ENCODE measurements at regions not wholly inside any gene's neighbourhood (a gene's known extent, or its start where the extent isn't known, plus 50 kb on each side); places are given as distances from the start of the nearest gene placed in this dataset.

DNA sequence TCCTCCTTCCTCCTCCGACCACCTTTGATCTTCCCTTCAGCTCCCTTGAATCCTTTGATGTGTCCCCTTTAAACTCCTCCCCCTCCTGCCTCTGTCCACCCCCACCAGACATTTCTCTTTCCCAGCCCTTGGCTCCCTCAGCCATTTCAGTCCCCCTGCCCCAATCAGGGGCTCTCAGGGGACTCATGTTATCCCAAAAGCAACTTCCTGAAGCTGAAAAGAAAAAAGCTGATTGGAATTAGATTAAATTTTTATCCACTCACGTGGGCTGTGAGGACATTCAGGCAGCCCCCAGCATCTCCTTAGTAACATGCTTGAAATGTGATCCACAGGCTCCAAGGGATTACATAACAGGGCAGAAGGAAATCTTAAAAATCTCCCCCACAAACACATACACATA is 81.3 kb downstream of the NEURL3 start:
- no peaks in the 10 kb centered on the region for H3K36me3 ChIP-seq (ENCODE audit: control insufficient read depth, insufficient read depth, low read length)
- no peak overlapping the region for H3K4me3 ChIP-seq (ENCODE audit: low read depth, low read length)
- Mint-ChIP-seq H3K27me3 (peaks cover 50% of the 10 kb centered on the region), H3K4me3 (no peak overlapping the region), H3K9me3 (peaks cover 0 to 8% (median 0%) of the 10 kb centered on the region in 7 donors), H3K4me1 (no peaks in the 10 kb centered on the region), H3K27ac (no peak overlapping the region), H3K36me3 (no peaks in the 10 kb centered on the region)
- H3K27ac ChIP-seq (ENCODE audit: insufficient read depth, low read length, poor library complexity, severe bottlenecking): no peak overlapping the region
- peaks cover 0 to 4% of the 10 kb centered on the region in 2 experiments for H3K9me3 ChIP-seq (ENCODE audit: control insufficient read depth in 2 of 2, low read length in 2 of 2)
- H3K27me3 ChIP-seq (ENCODE audit: control insufficient read depth, insufficient read depth, low read length): peaks cover 17% of the 10 kb centered on the region
- no peak for ATAC-seq (ENCODE audit: low read depth in 2 of 2)
- H3K4me1 ChIP-seq (ENCODE audit: control insufficient read depth, insufficient read depth, low read length, poor library complexity, severe bottlenecking): no peaks in the 10 kb centered on the region
- no peak for DNase-seq

All from CD4-positive, CD25-positive, alpha-beta regulatory T cell (primary cell).